Prostate gland (tissue), 2 donors: ENCODE measurements at regions not wholly inside any gene's neighbourhood (a gene's known extent, or its start where the extent isn't known, plus 50 kb on each side); places are given as distances from the start of the nearest gene placed in this dataset.
"Not testable (repeated sequence)": the region's sequence is repeated elsewhere in the genome, so short reads cannot be mapped to it uniquely, and the experiment has no call there.

Source experiments
- POLR2A ChIP-seq: fragments of 450-650 bp; IDR thresholded peaks from one replicate; pipeline ENCODE4 v1.6.1; 2016; ENCODE audit warnings: antibody characterized with exemption, mild to moderate bottlenecking
- POLR2AphosphoS5 ChIP-seq: sonication (generic); formaldehyde crosslinking; IDR thresholded peaks from one replicate; pipeline ENCODE4 v1.6.1; 2017; ENCODE audit warnings: antibody characterized with exemption
- TF ChIP-seq, protein P1 (sequence below), 4 experiments: fragments of 200-600 bp in 2 of 4; fragments of 450-650 bp in 2 of 4; sonication (generic) in 2 of 4; IDR thresholded peaks; 1 replicate in 3 of 4; 2 replicates in 1 of 4; pipeline ENCODE4 v1.5.1; 2016 to 2019; ENCODE audit warnings: antibody characterized with exemption in 4 of 4, mild to moderate bottlenecking in 2 of 4, moderate library complexity in 2 of 4

GRCh38 chr13:47685156-47685555, 315.9 kb downstream of the SUCLA2 start:
- TF ChIP-seq, protein P1, sequence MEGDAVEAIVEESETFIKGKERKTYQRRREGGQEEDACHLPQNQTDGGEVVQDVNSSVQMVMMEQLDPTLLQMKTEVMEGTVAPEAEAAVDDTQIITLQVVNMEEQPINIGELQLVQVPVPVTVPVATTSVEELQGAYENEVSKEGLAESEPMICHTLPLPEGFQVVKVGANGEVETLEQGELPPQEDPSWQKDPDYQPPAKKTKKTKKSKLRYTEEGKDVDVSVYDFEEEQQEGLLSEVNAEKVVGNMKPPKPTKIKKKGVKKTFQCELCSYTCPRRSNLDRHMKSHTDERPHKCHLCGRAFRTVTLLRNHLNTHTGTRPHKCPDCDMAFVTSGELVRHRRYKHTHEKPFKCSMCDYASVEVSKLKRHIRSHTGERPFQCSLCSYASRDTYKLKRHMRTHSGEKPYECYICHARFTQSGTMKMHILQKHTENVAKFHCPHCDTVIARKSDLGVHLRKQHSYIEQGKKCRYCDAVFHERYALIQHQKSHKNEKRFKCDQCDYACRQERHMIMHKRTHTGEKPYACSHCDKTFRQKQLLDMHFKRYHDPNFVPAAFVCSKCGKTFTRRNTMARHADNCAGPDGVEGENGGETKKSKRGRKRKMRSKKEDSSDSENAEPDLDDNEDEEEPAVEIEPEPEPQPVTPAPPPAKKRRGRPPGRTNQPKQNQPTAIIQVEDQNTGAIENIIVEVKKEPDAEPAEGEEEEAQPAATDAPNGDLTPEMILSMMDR (IDR thresholded peaks at IDR 0.05): not testable (repeated sequence)
- not testable (repeated sequence) for TF ChIP-seq POLR2A, POLR2AphosphoS5
